ENCODE measurements at regions not wholly inside any gene's neighbourhood (a gene's known extent, or its start where the extent isn't known, plus 50 kb on each side); places are given as distances from the start of the nearest gene placed in this dataset.

DNA sequence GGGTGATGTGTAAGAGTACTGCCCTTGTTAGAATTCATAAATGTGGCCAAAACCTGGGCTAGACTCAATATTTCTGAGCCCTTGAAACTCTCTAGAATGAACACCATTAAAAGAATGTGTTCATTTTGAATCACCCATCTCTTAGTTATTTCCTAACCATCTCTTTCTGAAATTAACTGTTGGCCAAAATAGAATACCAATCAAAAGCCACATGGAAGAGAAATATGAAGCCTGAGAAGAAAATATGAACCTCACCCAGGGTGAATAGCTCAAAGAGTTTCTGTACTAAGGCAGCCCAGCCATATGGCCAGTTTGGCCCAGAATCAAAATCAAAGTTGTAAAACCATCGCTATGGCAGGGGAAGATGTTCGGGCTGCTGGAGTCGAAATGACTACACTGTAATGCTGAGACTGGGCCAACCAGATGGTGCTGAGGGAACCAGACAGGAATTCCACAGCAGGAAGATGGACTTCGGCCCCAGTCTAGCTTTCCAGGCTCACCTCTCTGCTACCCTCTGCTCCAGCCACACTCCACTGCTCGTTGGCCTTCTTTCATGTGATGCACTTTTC lies 154.3 kb upstream of the ZFHX3 start:
- no peak for DNase-seq

GRCh38 chr16:73199214-73199613 lies 151.3 kb upstream of the ZFHX3 start:
- no peak for DNase-seq

- no peak for DNase-seq
Observed at GRCh38 chr16:73198481-73198880, 150.6 kb upstream of the ZFHX3 start.

- DNase-seq, result no peak
Observed at GRCh38 chr16:73197598-73197997, 149.7 kb upstream of the ZFHX3 start.

GRCh38 chr16:73196670-73197069 lies 148.7 kb upstream of the ZFHX3 start:
- DNase-seq, result peak; percentile 11

DNA sequence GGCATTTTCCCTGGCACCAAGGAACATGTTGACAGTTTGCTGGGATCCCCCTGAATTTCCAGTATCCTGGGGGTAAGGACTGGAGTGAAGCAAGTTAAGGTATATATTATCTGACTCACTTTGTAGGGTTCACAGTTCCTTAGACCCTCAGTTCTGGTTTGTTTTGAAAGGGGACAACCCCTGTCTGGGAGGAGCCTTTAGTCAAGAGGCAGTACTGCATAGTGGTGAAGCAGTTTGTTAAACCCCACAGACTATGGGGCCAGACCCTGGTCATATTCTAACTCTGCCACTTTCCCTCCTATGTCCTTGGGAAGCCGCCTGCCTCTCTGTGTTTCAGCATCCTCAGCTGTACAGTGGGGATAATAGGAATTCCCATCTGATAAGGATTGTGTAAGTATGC lies 145.5 kb upstream of the ZFHX3 start:
- DNase-seq, result no peak

GRCh38 chr16:73192232-73192894 lies 144.4 kb upstream of the ZFHX3 start:
- DNase-seq, result no peak

- DNase-seq, result no peak
Observed at GRCh38 chr16:73191660-73192046, 143.7 kb upstream of the ZFHX3 start.

GRCh38 chr16:73190688-73191659 lies 143.0 kb upstream of the ZFHX3 start:
- DNase-seq, result no peak

DNA sequence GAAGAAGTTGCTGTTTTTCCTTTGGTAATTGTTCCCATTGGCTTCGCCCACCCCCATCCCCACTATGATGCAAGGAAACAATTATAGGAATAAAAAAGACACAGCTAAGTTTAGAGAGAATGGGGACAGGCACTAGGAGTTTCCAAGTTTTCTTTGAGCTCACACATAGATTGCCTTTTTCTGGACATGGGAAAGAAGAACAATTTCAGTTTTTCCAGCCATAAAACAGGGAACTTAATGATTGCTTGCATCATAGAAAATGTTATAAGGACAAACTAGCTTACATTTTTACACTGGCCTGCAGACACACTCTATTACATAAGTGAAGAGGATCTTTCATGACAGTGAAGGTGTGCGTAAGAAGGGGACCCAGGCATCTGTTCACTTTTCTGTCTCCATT lies 142.3 kb upstream of the ZFHX3 start:
- DNase-seq, result no peak

DNA sequence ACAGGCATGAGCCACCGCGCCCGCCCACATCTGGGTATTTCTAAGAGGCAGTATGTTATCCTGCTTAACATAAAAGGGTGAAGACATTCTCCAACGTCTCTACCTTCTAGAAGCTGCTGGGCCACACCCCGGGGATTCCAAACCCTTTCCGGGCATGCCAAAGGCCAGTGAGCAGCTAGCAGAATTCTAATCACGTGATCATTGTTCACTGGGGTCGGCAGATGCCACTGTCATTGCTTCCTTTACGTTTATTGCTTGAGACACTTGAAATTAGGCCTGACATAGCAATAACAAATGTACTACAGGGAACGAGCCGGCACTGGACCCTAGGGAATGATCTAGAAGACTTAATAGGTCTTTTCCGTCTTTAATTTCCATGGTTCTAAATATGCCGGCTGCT lies 141.2 kb upstream of the ZFHX3 start:
- DNase-seq, result no peak

DNA sequence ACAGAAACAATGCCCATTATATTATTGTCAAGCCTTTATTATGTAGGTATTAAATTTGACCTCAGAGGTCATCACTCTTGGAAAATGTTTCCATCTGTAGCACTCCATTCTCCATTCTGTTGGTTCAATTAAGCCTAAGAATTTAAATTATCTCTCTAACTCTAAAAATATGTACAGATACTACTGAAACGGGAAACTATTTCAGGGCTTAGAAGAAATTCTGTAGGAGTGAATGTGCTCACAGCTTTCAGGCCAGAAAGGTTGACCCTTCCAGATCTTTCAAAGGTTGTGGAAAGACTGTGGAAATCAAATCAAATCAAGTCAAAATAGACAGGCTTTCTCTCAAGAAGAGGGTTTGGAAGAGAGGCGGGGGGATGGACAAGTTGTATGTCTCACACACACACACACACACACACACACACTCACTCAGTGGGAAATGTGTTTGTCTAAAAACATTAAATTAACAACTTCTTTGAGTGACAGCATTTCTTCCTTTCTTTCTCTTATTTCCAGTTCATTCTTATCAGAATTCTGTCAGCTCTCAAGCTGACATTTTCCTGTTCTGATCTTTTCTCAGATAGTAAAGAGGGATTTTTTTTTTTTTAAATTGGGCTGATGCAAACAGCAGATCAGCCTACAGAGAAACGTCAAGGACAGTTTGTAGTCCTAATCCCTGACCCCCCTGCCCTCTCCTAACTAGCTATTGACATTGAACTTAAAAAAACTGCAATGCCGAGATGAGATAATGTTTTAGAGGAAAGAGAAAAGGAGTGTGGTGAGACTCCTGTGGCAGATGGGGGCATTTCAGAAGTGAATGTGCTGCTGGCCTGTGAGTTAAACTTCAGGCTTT lies 139.0 kb upstream of the ZFHX3 start:
- DNase-seq, result no peak

- DNase-seq, result no peak
Observed at GRCh38 chr16:73185737-73186136, 137.8 kb upstream of the ZFHX3 start.

DNA sequence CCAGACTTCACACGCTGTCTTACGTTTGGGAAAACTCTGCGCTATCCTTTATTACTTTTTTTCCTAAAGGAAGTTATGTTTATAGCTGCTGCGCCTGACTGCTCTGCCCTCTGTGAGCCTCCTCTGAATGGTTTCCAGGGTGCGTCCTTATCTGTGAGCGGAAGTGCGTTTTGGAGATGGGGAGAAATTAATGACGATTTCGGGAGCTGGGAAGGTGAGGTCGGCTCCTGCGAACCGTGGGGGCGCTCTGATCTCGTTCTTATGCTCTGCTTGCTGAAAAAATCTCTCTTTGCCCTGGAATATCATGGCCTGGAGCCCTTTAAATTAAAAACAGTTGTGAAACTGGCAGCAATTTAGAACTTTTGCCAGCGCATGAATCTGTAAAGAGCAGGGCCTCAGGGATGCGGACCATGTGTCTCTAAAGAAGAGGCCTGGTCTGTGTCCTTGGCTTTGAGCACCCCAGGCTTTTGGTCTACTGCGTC lies 135.7 kb upstream of the ZFHX3 start:
- no peak for DNase-seq

- no peak for DNase-seq
Observed at GRCh38 chr16:73179705-73180331, 131.9 kb upstream of the ZFHX3 start.

- DNase-seq, result no peak
Observed at GRCh38 chr16:73177729-73178295, 129.9 kb upstream of the ZFHX3 start.

DNA sequence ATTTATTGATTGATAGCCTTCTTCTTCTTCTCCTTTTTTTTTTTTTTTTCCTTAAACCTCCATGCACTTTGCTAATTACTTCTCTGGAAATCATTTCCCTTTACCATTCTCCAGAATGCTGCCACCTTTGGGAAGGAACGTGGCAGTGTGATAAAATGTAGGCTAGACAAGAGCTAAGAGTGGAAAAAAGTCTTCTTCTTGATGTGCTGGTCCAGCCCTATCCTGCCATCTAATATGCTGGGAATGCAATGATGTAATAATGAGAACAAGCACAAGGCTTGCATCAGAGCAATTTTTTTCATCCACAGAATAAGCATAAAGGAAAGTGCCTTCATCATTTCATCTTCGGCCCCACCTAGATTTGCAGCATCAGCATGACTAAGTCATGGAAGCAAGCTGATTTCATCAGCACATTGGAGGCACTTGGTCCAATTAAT lies 128.7 kb upstream of the ZFHX3 start:
- DNase-seq, result no peak

- no peak for DNase-seq
Observed at GRCh38 chr16:73172973-73173709, 125.2 kb upstream of the ZFHX3 start.

DNA sequence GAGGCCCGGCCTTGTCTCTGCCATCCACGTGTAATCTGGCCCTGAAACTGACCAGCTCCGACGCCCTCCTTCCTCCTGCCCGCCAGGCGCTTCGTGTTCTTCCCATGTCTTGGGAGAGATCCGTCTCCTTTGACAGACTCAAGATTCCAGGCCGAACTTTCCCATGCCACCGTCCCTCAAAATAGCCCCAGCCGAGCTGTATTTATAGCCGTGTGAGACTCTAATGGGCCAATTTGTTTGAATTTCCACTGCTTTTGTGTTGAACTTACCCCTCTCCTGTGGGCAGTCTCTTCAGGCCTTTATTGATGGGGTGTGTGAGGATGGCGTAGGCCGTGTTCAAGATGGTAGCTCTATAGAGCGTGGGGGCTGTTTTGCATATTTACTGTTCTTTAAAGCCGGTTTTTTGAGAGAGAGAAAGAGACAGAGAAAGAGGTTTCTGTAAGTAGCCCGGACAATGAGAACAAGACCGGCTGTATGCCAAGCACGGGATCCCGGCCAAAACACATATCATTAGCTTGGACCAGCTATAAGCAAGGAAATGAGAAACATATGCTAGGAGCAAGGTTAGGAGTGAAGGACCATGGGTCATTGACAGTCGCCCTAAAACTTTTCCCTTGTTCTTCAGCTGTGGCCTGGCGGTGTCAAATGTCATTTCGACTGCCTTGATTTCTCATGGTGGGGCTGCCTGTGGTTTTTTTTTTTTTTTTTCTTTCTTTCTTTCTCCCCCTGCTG lies 124.5 kb upstream of the ZFHX3 start:
- DNase-seq, result no peak

DNA sequence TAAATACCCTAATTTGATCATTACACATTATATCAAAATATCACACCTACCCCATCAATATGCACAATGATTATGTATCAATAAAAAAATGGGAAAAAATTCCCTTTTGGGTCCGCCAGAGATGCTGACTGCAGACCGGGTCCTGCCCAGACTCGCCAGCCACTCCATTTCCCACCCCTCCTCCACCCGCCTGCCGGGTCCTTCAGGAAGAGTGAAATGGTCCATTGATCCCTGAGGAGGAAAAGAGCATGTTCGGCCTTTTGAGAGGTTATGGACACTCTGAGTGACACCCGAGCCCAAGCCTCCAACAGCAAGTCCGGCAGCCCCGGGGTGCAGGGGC lies 123.9 kb upstream of the ZFHX3 start:
- no peak for DNase-seq

DNA sequence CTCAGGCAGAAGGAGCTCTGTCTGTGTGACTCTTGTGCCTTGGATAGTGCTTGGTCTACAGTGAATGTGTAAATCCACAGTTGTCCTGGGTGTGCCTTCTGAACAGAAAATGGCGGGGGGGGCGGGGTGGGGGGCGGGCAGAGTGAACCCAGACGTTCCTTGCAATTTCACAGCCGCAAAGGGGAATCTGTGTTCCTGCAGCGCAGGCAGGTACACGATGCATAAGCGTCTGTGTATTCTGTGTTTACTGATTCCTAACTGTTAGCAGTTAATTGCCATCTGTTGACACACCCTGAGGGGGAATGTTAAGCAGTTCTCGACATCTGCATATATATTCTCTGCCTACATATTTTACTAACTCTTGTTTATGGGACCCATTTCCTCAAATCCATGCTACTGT lies 123.5 kb upstream of the ZFHX3 start:
- DNase-seq, result no peak
